CD14-positive monocyte (primary cell): ENCODE measurements at regions not wholly inside any gene's neighbourhood (a gene's known extent, or its start where the extent isn't known, plus 50 kb on each side); places are given as distances from the start of the nearest gene placed in this dataset.

Experiments used
- DNase-seq, 3 donors: peaks; one replicate each; pipeline ENCODE4 v3.0.0-alpha.2; 2011 to 2022
- H2AFZ ChIP-seq: 2 replicates; pipeline ENCODE4 v1.6.0; 2012; ENCODE audit warnings: mild to moderate bottlenecking, low read depth, low read length, inconsistent platforms; ENCODE audit not compliant: insufficient read depth, poor library complexity, severe bottlenecking
- H3K27ac ChIP-seq, 2 donors: 1 replicate in 1 of 2; 2 replicates in 1 of 2; pipeline ENCODE4 v1.5.1; 2012 to 2013; ENCODE audit warnings: low read length in 2 of 2, control low read depth in 1 of 2, inconsistent platforms in 1 of 2, low read depth in 1 of 2, mild to moderate bottlenecking in 1 of 2
- H3K27me3 ChIP-seq, 2 donors: one replicate each; pipeline versions ENCODE4 v1.6.0 to v1.6.1; 2011 to 2013; ENCODE audit warnings: low read length in 2 of 2; ENCODE audit not compliant: control insufficient read depth in 2 of 2, insufficient read depth in 2 of 2
- H3K36me3 ChIP-seq, 2 donors: replicated peaks in 1 of 2; 1 replicate in 1 of 2; 2 replicates in 1 of 2; pipeline versions ENCODE4 v1.5.1 to v1.6.1; 2012 to 2013; ENCODE audit warnings: low read length in 2 of 2, control low read depth in 1 of 2, inconsistent platforms in 1 of 2, mild to moderate bottlenecking in 1 of 2; ENCODE audit not compliant: insufficient read depth in 2 of 2, control insufficient read depth in 1 of 2
- H3K4me1 ChIP-seq, 2 donors: 1 replicate in 1 of 2; 2 replicates in 1 of 2; pipeline versions ENCODE4 v1.5.1 to v1.6.1; 2012 to 2013; ENCODE audit warnings: low read length in 2 of 2, control low read depth in 1 of 2, inconsistent platforms in 1 of 2, mild to moderate bottlenecking in 1 of 2, moderate library complexity in 1 of 2; ENCODE audit not compliant: insufficient read depth in 2 of 2, control insufficient read depth in 1 of 2
- H3K4me2 ChIP-seq: replicated peaks from 2 replicates; pipeline ENCODE3; 2012; ENCODE audit warnings: low read length, moderate library complexity, mild to moderate bottlenecking; ENCODE audit not compliant: poor library complexity, severe bottlenecking; ENCODE audit errors: extremely low read depth
- H3K4me3 ChIP-seq, 3 experiments: fragments of 200-600 bp in 1 of 3; sonication (generic) in 1 of 3; replicated peaks in 1 of 3; 1 replicate in 2 of 3; 2 replicates in 1 of 3; pipeline ENCODE4 v1.5.1; 2011 to 2013; ENCODE audit warnings: low read length in 3 of 3, mild to moderate bottlenecking in 3 of 3, control low read depth in 2 of 3, low read depth in 2 of 3, inconsistent platforms in 1 of 3, moderate library complexity in 1 of 3
- H3K79me2 ChIP-seq: 2 replicates; pipeline ENCODE4 v1.6.0; 2012; ENCODE audit warnings: mild to moderate bottlenecking, control low read depth, inconsistent platforms, low read length, moderate library complexity; ENCODE audit not compliant: insufficient read depth
- H3K9ac ChIP-seq: 2 replicates; pipeline ENCODE4 v1.6.0; 2017; ENCODE audit warnings: low read length, mild to moderate bottlenecking; ENCODE audit not compliant: insufficient read depth, poor library complexity, severe bottlenecking
- H3K9me3 ChIP-seq, 2 donors: replicated peaks in 1 of 2; 1 replicate in 1 of 2; 2 replicates in 1 of 2; pipeline versions ENCODE4 v1.5.1 to v1.6.1; 2012 to 2013; ENCODE audit warnings: low read length in 2 of 2, control low read depth in 1 of 2; ENCODE audit not compliant: control insufficient read depth in 1 of 2, insufficient read depth in 1 of 2
- H4K20me1 ChIP-seq: 2 replicates; pipeline ENCODE4 v1.6.0; 2012; ENCODE audit warnings: mild to moderate bottlenecking, low read length, control low read depth, moderate library complexity; ENCODE audit not compliant: insufficient read depth
- H3K27ac Mint-ChIP-seq, 7 donors: one replicate each; pipeline ENCODE4 v1.8.0; 2020; ENCODE audit warnings: mild to moderate bottlenecking in 7 of 7, mixed read lengths in 7 of 7, moderate library complexity in 6 of 7, inconsistent platforms in 2 of 7
- H3K27me3 Mint-ChIP-seq, 3 donors: one replicate each; pipeline ENCODE4 v1.8.0; 2021 to 2022; ENCODE audit warnings: low read depth in 3 of 3, mild to moderate bottlenecking in 3 of 3, mixed read lengths in 3 of 3, moderate library complexity in 3 of 3, inconsistent platforms in 1 of 3
- H3K36me3 Mint-ChIP-seq, 2 donors: one replicate each; pipeline ENCODE4 v1.8.0; 2020; ENCODE audit warnings: mixed read lengths in 2 of 2, inconsistent platforms in 1 of 2, mild to moderate bottlenecking in 1 of 2
- H3K4me1 Mint-ChIP-seq: one replicate; pipeline ENCODE4 v1.8.0; 2020; ENCODE audit warnings: mild to moderate bottlenecking, mixed read lengths
- H3K4me3 Mint-ChIP-seq, 2 donors: one replicate each; pipeline ENCODE4 v1.8.0; 2020; ENCODE audit warnings: mild to moderate bottlenecking in 2 of 2, mixed read lengths in 2 of 2, moderate library complexity in 1 of 2
- H3K9me3 Mint-ChIP-seq, 7 donors: one replicate each; pipeline ENCODE4 v1.8.0; 2020 to 2022; ENCODE audit warnings: mixed read lengths in 7 of 7, mild to moderate bottlenecking in 6 of 7, moderate library complexity in 6 of 7, inconsistent platforms in 2 of 7
- CTCF ChIP-seq: fragments of 200-600 bp; IDR thresholded peaks from one replicate; pipeline ENCODE4 v1.8.0; 2022; ENCODE audit warnings: antibody characterized with exemption, mild to moderate bottlenecking
- WGBS: methylation state at CpG from one replicate; pipeline ENCODE4 v1.1.5; 2013; ENCODE audit warnings: missing lambda C conversion rate; ENCODE audit not compliant: insufficient coverage; 5-methylcytosine and 5-hydroxymethylcytosine counted together
- intact Hi-C, 2 donors: fragments of 100-400 bp; cut with micrococcal nuclease; formaldehyde crosslinking; loops; one replicate each; pipeline versions ENCODE4 v1.15.0 to v1.15.1; 2023

- TF ChIP-seq CTCF, result no peak
- H3K79me2 ChIP-seq, result no peaks in the 10 kb centered on the region
- intact Hi-C loops, result no loop called here
- no peaks in the 10 kb centered on the region for H3K36me3 ChIP-seq
- no peaks in the 10 kb centered on the region for H3K27me3 ChIP-seq
- H3K4me3 Mint-ChIP-seq, result no peak overlapping the region
- H3K9me3 Mint-ChIP-seq, result peaks cover 0 to 5% (median 0%) of the 10 kb centered on the region in 7 donors
- no peak overlapping the region for H3K4me3 ChIP-seq
- H3K27me3 Mint-ChIP-seq, result peaks cover 0 to 4% (median 0%) of the 10 kb centered on the region in 3 donors
- H3K9ac ChIP-seq, result no peak overlapping the region
- H3K4me1 Mint-ChIP-seq, result no peaks in the 10 kb centered on the region
- no peaks in the 10 kb centered on the region for H3K9me3 ChIP-seq
- no peak overlapping the region for H3K27ac Mint-ChIP-seq
- H3K4me2 ChIP-seq, result no peak overlapping the region
- H3K36me3 Mint-ChIP-seq, result no peaks in the 10 kb centered on the region
- no peak for DNase-seq
- no peaks in the 10 kb centered on the region for H4K20me1 ChIP-seq
- H2AFZ ChIP-seq, result no peak overlapping the region
- WGBS, result 100% methylated on average over 1 of the region's 6 CpGs
- H3K4me1 ChIP-seq, result no peaks in the 10 kb centered on the region
- H3K27ac ChIP-seq, result no peak overlapping the region
Observed at GRCh38 chr7:91691865-91692264, 188.6 kb downstream of the MTERF1 start.

- H3K9me3 ChIP-seq, result peaks cover 0 to under 1% of the 10 kb centered on the region in 2 donors
- no peaks in the 10 kb centered on the region for H4K20me1 ChIP-seq
- Mint-ChIP-seq H3K4me3 (no peak overlapping the region), H3K27me3 (peaks cover 0 to 4% (median 0%) of the 10 kb centered on the region in 3 donors), H3K36me3 (no peaks in the 10 kb centered on the region), H3K9me3 (peaks cover 0 to 7% (median 0%) of the 10 kb centered on the region in 7 donors), H3K27ac (no peak overlapping the region), H3K4me1 (no peaks in the 10 kb centered on the region)
- no peaks in the 10 kb centered on the region for H3K36me3 ChIP-seq
- H3K27ac ChIP-seq, result no peak overlapping the region
- no peaks in the 10 kb centered on the region for H3K79me2 ChIP-seq
- no peak for DNase-seq
- H3K4me1 ChIP-seq, result no peaks in the 10 kb centered on the region
- no peak overlapping the region for H3K4me2 ChIP-seq
- intact Hi-C loops, result no loop called here
- no peak overlapping the region for H3K4me3 ChIP-seq
- 80% methylated on average over 1 of the region's 3 CpGs for WGBS
- TF ChIP-seq CTCF, result no peak
- H2AFZ ChIP-seq, result no peak overlapping the region
- no peak overlapping the region for H3K9ac ChIP-seq
- no peaks in the 10 kb centered on the region for H3K27me3 ChIP-seq
Observed at GRCh38 chr7:91692800-91693199, 187.7 kb downstream of the MTERF1 start.
